ENCODE measurements at regions not wholly inside any gene's neighbourhood (a gene's known extent, or its start where the extent isn't known, plus 50 kb on each side); places are given as distances from the start of the nearest gene placed in this dataset.
"Not testable (repeated sequence)": the region's sequence is repeated elsewhere in the genome, so short reads cannot be mapped to it uniquely, and the experiment has no call there.

DNA sequence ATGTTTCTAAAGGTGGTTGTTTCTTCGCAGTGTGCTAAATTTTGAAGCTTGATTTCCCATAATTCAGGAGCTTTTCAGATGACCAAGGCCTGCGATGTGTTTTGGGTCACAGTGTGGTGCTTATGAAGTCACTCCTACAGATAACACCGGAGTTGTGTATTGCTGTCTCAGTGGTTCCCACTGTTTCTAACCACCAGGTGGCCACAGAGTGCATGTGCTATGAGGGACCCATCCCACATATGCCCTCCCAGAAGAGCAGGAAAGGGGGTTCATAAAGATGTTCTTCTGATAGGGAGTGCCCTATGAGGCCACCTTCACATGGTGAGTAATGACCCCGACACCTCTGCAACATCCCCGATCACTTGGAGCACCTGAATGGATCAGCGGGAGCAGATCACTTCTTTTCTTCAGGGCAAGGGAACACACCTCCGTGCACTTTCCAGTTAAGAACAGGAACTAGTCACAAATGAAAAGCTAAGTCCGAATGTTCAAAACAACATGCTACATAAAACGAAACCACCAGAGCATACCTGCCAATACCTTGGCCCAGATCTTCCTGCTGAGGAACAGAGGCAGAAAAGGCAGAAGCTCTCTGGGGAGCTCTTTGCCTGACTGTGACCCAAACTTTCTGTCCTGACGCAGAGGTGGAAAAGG, 262.1 kb downstream of the FAM72C start:
- DNase-seq; H3K9me3 ChIP-seq; H3K4me3 ChIP-seq; H3K27me3 ChIP-seq; H3K27ac ChIP-seq; H3K36me3 ChIP-seq; intact Hi-C loops (cut with DNase I); H3K4me1 ChIP-seq: not testable (repeated sequence)
- TF ChIP-seq, protein P1, sequence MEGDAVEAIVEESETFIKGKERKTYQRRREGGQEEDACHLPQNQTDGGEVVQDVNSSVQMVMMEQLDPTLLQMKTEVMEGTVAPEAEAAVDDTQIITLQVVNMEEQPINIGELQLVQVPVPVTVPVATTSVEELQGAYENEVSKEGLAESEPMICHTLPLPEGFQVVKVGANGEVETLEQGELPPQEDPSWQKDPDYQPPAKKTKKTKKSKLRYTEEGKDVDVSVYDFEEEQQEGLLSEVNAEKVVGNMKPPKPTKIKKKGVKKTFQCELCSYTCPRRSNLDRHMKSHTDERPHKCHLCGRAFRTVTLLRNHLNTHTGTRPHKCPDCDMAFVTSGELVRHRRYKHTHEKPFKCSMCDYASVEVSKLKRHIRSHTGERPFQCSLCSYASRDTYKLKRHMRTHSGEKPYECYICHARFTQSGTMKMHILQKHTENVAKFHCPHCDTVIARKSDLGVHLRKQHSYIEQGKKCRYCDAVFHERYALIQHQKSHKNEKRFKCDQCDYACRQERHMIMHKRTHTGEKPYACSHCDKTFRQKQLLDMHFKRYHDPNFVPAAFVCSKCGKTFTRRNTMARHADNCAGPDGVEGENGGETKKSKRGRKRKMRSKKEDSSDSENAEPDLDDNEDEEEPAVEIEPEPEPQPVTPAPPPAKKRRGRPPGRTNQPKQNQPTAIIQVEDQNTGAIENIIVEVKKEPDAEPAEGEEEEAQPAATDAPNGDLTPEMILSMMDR (IDR thresholded peaks at IDR 0.05): peak in 3 of 6 experiments; percentile 17 to 40 (median 23)
- 47 to 52% methylated on average over 6 to 8 of the region's 10 CpGs for WGBS, 2 donors

DNA sequence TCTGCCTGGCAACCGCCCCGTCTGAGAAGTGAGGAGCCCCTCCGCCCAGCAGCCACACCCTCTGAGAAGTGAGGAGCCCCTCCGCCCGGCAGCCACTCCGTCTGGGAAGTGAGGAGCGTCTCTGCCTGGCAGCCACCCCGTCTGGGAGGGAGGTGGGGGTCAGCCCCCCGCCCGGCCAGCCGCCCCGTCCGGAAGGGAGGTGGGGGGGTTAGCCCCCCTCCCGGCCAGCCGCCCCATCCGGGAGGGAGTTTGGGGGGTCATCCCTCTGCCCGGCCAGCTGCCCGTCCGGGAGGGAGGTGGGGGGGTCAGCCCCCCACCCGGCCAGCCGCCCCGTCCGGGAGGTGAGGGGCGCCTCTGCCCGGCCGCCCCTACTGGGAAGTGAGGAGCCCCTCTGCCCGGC, 269.0 kb downstream of the FAM72C start:
- H3K9me3 ChIP-seq; H3K4me3 ChIP-seq; H3K4me1 ChIP-seq; H3K36me3 ChIP-seq; DNase-seq; intact Hi-C loops (cut with DNase I); H3K27ac ChIP-seq: not testable (repeated sequence)
- whole genome bisulfite sequencing, 2 donors: no CpG with 5 or more reads among the region's 27 CpGs
- peaks cover 0 to 28% (median 0%) of the 10 kb centered on the region in 4 donors for H3K27me3 ChIP-seq

DNA sequence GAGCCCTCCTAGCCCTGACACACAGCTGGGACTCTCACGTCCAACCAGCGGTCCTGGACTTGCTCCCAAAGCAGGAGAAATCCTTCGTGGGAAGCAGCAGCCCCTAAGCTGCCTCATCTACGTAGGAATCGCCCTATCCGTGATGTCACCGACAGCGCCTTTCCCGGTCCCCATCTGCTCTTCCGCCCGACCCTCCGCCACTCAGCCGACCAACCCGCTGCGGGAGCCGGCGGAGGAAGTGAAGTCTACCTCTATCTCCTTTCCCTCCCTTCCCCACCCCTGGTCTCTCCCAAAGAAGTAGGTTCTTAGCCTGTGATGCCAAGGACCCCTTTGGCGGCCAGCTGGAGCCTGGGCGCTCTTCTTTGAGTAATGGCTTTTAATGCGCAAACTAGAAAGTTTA, 272.1 kb downstream of the FAM72C start:
- no peaks in the 10 kb centered on the region for H3K4me1 ChIP-seq
- H3K27me3 ChIP-seq: peaks cover 0 to 43% (median 0%) of the 10 kb centered on the region in 4 donors
- H3K4me3 ChIP-seq: peak overlapping the region in 1 of 4 donors; percentile 36
- DNase-seq: no peak
- 8 to 11% methylated on average over 14 to 19 of the region's 20 CpGs for WGBS, 2 donors
- TF ChIP-seq POLR2A (IDR thresholded peaks at IDR 0.05): no peak
- TF ChIP-seq, protein P1 (IDR thresholded peaks at IDR 0.05): no peak
- no peaks in the 10 kb centered on the region for H3K9me3 ChIP-seq
- no peak overlapping the region for H3K27ac ChIP-seq
- intact Hi-C loops (cut with DNase I): no loop called here
- no peaks in the 10 kb centered on the region for H3K36me3 ChIP-seq

DNA sequence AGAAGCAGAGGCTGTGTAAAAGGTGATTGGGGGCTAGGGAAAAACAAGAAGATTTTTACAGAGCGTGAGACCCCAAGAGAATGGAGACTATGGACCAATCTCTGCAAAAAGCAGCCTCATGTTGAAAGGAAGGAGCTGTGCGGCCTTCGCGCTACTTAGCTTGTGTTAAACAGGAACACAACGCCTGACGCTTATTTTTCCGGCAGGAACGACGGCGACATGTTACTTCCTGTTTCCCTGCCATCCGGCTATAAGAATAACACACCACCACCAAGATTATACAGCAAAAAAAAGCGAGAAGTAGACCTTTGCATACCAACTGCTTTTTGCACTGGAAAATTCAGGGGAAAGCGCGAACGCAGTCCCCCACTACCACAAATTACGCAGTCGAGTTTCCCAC, 272.7 kb downstream of the FAM72C start:
- Histone ChIP-seq H3K4me3 (peak overlapping the region in 1 of 4 donors; percentile 36), H3K9me3 (no peaks in the 10 kb centered on the region), H3K36me3 (no peaks in the 10 kb centered on the region), H3K4me1 (no peaks in the 10 kb centered on the region), H3K27me3 (peaks cover 0 to 47% (median 0%) of the 10 kb centered on the region in 4 donors), H3K27ac (no peak overlapping the region)
- intact Hi-C loops (cut with DNase I): no loop called here
- WGBS, 2 donors: 19 to 22% methylated on average over 15 to 17 of the region's 17 CpGs
- DNase-seq: no peak
- TF ChIP-seq, protein P1 (IDR thresholded peaks at IDR 0.05): no peak
- no peak for TF ChIP-seq POLR2A (IDR thresholded peaks at IDR 0.05)

DNA sequence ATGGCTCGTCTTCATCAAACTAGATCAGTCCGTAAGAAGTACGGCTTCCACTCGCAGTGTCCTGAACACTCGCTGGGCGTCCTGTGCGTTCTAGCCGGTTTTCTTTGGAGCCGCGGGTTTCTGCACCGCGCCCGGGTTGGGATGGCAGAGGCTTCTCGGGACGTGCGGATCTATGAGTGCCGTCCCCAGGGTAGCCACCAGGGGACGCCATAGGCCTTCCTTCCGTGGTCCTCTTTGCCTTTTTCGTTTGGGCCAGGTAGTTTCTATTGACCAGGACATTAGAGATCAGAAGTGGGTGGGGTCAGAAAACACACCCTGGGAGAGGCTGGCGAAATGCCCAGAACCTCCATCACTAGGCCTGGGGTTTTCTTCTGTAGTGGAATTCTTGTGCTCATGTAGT, 273.8 kb downstream of the FAM72C start:
- Histone ChIP-seq H3K36me3 (no peaks in the 10 kb centered on the region), H3K4me1 (no peaks in the 10 kb centered on the region), H3K27me3 (peaks cover 0 to 47% (median 0%) of the 10 kb centered on the region in 4 donors), H3K4me3 (no peak overlapping the region), H3K27ac (no peak overlapping the region), H3K9me3 (no peaks in the 10 kb centered on the region)
- DNase-seq: no peak
- TF ChIP-seq POLR2A (IDR thresholded peaks at IDR 0.05): no peak
- TF ChIP-seq, protein P1 (IDR thresholded peaks at IDR 0.05): peak in 5 of 6 experiments; percentile 14 to 52 (median 36)
- WGBS, 2 donors: 16 to 19% methylated on average over 9 of the region's 21 CpGs
- intact Hi-C loops (cut with DNase I): no loop called here

DNA sequence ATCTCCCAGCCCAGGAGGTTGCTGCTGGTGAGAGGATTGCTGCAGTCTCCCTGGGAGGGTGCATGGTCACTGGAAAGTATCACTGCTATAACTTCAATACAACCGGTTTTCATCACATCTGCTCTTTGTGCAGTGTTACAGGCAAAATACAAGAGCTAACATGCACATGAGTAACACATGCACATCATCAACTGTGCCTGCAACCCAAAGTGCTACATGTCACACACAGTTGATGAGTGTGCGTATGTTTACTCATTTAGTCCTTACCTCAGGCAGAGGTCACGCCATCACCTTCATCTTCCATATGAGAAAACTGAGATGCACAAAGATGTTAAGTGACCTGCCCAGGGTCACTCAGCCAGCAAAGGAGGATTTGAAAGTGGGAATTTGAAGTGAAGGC, 277.7 kb downstream of the FAM72C start:
- Histone ChIP-seq H3K4me3 (no peak overlapping the region), H3K9me3 (no peaks in the 10 kb centered on the region), H3K36me3 (no peaks in the 10 kb centered on the region), H3K4me1 (no peaks in the 10 kb centered on the region), H3K27me3 (peaks cover 0 to 59% (median 3%) of the 10 kb centered on the region in 4 donors), H3K27ac (no peak overlapping the region)
- WGBS, 2 donors: 71 to 72% methylated on average over 2 to 3 of the region's 3 CpGs
- intact Hi-C loops (cut with DNase I): no loop called here
- TF ChIP-seq, protein P1 (IDR thresholded peaks at IDR 0.05): no peak
- no peak for TF ChIP-seq POLR2A (IDR thresholded peaks at IDR 0.05)
- DNase-seq: no peak
